ENCODE measurements at regions not wholly inside any gene's neighbourhood (a gene's known extent, or its start where the extent isn't known, plus 50 kb on each side); places are given as distances from the start of the nearest gene placed in this dataset.
"Not testable (repeated sequence)": the region's sequence is repeated elsewhere in the genome, so short reads cannot be mapped to it uniquely, and the experiment has no call there.

DNA sequence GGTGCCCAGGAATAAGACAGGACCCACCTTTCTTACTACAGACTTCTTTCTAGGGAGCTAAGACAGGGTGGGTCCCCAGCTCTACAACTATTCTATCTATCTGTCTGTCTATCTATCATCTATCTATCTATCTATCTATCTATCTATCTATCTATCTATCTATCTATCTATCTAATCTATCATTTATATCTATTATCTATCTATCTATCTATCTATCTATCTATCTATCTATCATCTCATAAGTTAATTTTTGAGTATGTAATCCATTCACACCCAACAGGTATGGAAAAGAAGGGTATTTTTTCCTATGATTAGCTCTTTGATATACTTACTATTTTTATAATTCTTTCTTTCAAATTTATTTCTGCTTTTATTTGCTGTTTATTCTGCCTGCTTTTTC lies 55.9 kb downstream of the BAMBI start:
- DNase-seq: no peak

DNA sequence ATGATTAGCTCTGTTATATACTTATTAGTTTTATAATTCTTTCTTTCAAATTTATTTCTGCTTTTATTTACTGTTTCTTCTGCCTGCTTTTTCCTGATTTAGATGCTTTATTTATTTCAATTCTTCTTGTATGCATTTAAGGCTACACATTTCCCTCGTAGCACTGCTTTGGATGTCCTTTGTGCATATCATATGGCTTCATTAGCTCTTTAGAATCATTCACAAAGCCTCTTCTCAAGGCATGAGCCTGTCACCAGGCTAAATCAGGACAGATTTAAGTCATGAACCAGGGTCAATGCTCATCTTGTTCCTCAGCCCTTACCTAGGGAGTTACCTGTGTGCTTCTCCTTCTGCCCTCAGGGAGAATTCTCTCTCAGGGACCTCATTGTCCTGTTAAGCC lies 56.3 kb downstream of the BAMBI start:
- no peak for DNase-seq

DNA sequence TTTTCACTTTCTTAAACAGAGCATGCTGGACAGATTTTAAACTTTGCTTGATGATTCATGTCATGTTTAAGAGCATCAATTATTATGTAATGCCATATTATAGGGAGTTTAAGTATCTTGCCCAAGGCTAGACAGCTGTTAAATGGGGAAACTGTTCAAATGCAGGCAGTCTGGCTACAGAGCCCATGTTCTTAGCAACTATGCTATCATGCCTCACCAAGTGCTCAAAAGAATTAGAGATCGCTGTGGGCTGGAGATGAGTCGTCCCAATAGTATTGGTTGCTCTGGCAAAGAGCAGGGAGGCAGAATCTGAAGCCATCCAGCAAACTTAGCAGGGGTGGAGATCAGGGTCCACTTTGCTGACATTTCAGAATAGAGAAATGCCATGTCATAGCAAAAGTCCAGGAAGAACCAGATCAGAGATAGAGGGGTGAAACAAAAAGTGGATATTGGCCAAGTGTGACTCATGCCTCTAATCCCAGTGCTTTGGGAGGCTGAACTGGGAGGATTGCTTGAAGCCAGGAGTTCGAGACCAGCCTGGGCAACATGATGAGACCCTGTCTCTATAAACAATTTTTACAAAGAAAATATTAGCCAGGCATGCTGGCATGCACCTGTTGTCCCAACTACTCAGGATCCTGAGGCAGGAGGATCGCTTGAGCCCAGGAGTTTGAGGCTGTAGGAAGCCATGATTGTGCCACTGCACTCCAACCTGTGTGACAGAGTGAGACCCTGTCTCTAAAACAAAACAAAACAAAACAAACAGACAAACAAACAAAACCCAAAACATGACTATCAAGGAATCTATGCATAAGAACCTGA lies 57.8 kb downstream of the BAMBI start:
- DNase-seq: no peak

DNA sequence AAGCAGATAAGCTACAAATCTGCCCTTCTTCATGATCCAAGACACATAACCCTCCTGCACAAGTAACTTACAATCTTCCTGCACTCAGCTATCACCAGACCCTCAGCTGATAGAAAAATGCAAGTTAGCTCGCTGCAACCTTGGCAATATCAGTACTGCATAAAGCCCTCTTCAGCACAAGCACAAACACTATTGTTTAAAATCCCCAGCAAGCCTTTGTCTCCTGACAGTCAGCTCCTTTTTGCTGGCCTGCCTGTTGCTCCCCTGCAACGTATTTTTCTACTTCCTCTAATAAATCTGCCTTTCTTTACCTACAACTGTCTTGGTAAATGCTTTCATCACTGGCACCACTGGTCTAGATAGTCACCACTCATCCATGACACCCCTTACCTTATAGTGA lies 59.8 kb downstream of the BAMBI start:
- DNase-seq: no peak

DNA sequence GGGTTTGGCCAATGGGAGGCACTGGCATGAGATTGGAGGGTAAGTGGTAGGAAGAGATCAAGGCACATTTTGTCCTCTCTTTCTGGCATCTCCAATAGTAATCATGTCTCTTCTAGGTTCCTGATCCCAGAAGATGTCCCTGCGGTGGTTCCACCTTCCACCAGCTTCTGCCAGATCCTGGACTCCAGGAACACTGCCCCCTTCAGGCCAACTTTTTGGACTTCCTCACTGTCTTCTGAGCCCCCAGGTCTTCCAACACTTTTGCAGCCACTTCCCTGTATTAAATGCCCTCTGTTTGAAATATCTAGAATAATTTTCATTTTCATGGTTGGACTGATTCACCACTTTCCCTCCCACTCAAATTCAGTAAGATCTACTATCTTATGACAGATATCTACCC lies 60.9 kb downstream of the BAMBI start:
- DNase-seq: peak in 1 of 2 experiments; percentile 2

DNA sequence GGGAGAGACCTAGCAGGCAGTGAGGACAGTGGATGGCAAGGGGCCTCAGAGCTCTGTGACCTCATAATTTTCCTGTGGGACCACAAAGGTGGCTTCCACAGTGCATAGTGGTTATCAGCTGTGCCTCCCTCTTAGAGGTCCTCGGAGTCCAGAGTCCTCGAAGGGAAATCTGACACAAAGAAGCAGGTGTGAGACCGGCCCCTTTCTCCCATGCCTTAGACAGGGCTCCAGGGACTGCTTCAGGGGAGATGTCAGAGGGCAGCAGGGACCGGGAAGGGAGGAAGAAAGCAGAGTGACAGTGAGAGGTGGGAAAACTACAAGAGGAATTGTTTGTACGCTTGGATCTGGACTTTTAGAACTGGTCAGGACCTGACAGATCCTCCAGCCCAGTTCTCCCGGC lies 66.3 kb downstream of the BAMBI start:
- DNase-seq: no peak

DNA sequence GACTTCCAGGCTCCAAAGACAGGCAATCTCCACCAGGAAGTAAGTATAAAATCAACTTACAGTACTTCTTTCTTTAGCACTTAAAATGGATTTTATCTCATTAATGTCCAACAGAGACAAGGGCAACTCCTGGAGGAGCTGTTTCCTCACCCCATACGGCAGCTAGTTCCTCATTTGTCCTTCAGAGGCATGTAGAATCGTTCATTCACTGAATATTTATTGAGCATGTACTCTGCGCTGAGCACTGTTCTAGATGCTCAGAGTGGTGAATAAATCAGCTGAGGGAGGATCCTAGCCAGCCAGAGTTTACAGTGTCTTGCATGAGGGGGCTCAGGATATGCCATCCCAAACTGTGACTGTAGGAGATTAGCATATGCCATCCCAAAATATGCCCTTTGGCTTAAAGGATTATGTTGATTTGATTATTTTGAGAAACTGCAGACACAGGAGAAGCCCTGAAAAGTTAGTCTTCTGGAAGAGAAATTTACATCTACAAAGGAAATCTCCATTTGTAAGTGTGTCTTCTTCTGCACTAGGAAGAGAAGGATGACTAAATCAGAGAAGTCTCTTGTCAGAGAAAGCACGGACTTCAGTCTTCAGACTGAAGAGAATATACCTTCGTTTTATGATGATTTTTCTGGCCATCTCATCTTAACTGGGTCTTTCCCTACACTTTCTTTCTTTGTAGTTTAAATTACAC lies 66.9 kb downstream of the BAMBI start:
- DNase-seq: no peak

DNA sequence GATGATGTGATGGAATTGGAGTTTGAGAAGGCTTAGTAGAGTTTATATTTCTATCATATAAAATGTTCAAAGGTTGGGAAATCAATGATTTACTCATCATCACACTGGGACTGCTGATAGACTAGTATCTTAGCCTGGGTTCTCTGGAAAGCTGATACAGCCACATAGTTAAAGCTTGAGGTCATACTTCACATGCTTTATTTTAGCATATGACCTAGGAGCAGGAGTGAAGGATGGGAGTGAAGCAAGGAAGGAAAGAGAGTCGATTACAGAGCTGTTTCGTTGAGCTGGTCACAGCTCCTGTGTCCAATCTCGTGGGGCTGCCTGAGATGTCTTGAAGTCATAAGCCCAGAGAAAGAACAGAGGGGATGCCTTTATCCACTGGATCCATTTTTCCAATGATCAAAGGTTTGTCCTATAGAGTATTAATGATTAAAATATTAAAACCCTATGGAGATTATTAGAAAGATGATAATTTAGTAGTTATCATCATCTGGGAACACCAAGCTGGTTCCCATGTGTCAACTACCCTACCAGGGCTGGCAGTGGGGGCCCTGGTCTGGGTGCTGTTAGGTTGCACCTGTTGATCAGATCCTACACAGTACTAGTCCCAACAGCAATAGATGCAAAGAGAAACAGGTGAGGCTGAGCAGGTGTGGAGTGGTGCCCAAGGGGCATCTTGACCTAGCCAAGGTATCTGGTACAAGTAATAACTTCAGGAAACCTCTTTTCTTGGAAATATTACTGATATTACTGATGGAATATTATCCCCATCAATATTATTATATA lies 77.8 kb downstream of the BAMBI start:
- DNase-seq: no peak

DNA sequence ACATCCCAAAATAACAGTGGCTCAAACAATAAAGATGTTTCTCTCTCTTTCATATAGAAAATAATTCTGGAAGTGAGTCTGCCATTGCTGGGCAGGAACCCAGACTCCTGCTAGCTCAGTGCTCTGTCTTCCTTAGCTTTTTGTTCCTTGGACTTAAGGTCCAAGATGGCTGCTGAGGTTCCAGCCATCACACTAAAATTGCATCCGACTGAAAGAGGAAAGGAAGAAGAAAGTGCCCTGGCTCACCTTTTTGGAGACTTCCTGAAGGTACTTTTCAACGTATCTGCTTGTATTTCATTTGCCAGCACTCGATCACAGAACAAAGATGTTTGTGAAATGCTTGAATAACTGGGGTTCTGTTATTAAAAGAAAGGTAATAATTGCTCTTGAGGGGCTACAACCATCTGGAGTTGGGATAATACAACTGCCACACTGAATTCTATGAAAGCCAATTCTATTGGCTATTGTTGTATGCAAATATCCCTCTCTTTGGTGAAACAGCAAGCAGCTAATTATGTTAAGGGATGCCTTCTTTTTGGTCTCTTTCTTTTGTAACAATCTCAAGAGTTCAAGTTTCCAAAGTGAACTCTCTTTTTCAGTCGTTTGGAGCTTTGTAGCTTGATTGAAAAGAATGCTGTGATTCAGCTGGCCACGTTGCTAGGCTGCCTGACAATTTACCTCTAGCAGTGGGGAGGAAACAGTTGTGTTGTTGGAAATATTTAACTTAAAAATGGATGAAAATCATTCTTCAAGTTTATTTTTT lies 83.9 kb downstream of the BAMBI start:
- DNase-seq: no peak

DNA sequence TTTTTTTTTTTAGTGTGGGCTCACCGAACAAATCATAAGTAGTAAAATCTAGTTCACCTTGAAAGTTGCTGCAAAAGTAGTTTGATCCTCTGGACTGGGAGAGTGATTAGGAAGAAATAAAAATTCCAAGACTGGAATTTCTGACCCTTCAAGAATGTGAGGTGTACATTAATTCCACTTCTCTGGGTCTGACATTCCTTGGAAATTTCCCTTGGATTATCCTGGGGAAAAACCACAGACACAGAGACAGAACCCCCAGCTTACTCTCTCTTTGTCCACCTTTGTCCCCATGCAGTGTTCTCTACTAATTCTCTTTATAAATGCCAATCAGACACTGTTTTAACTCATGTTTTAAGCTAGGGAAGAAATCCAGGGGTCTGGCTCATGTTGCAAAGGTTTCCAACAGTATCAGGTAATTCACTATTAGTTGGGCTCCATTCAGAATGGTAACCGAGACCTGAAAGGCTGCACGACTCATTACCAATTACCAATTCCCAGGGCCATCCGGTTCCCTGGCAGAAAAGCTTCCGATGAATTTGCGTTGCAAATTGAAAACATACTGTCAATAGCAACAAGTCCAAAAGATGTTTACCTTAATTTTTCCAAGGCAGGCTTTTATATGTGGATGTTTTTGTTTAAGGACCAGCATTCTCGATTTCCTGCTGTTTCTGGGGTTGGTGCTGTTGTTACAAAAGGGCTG lies 86.3 kb downstream of the BAMBI start:
- DNase-seq: peak in 1 of 2 experiments; percentile 0

DNA sequence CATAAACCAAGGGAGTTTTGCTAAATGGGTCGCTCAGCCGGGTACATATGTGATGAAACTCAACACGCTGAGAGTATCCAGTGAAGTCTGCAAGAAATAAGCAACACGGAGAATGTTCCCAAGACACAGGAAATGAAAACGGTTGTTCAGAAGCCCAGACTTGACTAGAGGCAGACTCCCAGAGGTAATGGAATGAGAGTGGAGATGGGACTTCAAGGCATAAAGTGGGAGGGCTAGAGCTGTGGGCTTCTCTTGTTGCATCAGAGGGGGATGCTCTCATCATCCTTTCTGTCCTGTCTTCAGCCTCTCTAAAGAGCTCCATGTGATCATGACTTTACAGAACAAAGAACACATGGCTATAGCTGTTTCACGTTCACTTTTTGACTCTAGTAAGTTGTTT lies 88.3 kb downstream of the BAMBI start:
- no peak for DNase-seq

DNA sequence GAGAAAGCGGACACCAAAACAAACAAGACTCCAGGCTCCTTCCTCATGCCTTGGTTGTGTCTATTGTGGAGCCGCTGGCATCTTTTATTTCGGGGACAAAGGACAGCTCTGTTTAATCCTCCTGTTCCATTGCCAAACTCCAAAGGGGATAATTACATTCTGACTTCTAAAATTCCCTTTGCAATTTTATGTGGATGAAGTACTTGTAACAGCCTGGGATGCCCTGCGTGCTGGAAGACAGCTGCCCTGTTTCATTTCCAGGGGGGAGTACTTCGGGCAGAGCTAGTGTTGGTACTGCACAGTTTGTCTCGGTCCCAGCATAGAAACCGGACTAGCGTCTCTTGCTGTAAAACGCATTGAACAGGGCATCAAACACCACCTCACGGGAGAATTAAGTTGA lies 90.9 kb downstream of the BAMBI start:
- no peak for DNase-seq

DNA sequence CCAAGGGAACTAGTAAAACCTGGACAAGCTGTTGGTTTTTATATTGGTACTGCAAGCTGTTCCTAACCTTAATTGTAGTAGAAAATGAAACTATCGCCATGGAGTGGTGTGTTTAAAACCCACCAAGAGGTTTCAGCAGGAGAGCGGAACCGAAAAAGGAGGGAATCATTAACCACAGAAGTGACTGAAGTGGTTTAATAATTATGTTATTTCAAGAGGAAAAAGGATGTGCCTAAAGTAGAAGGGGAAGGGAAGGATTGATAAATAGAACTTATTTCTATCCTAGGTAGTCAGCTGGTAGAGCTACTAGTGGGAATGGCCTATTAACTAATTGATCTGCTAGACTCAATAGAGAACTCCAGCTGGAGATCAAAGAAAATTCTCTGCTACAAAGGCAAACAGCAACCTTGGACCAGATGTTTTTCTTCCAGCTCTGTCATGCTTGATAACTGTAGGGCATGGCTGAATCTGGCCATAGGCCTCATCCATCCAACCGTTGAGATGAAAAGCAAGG lies 91.8 kb downstream of the BAMBI start:
- DNase-seq: no peak

DNA sequence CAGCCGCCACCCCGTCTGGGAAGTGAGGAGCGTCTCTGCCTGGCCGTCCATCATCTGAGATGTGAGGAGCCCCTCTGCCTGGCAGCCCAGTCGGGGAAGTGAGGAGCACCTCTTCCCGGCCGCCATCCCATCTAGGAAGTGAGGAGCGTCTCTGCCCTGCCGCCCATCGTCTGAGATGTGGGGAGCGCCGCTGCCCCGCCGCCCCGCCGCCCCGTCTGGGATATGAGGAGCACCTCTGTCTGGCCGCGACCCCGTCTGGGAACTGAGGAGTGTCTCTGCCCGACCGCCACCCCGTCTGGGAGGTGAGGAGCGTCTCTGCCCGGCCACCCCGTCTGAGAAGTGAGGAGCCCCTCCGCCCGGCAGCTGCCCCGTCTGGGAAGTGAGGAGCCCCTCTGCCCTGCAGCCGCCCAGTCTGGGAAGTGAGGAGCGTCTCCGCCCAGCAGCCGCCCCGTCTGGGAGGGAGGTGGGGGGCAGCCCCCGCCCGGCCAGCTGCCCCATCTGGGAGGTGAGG lies 94.3 kb downstream of the BAMBI start:
- not testable (repeated sequence) for DNase-seq

DNA sequence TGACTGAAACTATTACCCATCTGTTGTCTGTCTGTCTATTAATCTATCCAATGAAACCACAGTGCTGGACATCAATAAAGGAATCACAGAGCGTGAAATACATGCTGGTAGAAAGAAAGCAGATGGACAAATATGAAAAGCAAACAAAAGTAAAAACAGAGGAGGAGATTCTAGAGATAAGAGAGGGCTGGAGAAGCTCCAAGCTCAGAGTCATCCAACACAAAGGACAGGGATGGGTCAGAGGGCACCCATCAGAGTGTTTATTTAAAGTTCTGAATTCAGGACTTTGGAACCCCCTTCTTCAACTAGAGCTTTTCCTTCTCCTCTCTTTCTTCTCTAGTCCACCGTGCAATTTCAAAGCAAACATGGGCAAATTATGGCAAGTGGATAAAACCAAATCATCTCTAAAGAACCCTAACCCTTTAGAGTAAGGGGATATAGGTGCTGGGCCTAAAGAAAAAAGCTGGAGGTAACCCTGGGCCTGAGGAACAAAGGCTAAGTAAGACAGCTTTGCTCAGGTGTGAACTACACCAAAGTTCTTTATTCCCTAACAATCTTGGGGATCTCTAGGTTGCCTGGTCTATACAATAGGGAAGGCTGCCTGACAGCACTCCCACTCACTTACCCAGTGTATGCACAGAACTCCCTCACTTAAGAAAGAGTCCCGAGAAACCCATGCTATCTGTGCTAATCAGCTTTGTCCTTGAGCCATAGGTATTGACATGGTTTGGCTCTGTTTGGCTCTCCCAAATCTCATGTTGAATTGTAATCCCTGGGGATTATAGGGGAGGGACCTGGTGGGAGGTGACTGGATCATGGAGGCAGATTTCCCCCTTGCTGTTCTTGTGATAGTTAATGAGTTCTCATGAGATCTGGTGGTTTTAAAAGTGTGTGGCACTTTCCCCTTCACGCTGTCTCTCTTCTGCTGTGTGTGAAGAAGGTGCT lies 97.0 kb downstream of the BAMBI start:
- no peak for DNase-seq

DNA sequence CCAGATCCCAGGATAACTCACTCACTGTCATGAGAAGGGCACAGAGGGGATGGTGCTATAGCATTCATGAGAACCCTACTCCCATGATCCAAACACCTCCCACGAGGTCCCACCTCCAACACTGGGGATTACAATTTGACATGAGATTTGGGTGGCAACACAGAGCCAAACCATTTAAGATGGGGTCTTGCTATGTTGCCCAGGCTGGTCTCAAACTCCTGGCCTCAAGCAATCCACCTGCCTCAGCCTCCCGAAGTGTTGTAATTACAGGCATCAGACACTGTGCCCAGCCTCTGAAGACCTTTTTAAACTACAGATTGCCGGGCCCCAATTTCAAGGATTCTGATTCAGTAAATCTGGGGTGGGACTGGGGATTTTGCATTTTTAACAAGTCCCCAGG lies 98.5 kb downstream of the BAMBI start:
- DNase-seq: no peak

DNA sequence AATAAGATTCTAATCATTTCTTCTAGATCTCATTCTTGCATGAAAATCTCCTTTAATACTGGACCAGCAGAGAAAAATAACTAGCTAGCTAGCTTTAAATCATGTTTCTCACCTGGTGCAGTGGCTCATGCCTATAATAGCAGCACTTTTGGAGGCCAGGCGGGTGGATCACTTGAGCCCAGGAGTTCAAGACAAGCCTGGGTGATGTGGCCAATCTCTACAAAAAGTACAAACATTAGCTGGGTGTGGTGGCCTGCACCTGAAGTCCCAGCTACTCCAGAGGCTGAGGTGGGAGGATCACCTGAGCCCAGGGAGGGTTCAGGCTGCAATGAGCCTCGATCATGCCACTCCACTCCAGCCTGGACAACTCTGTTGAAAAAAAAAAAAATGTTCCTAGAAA lies 99.2 kb downstream of the BAMBI start:
- DNase-seq: no peak

DNA sequence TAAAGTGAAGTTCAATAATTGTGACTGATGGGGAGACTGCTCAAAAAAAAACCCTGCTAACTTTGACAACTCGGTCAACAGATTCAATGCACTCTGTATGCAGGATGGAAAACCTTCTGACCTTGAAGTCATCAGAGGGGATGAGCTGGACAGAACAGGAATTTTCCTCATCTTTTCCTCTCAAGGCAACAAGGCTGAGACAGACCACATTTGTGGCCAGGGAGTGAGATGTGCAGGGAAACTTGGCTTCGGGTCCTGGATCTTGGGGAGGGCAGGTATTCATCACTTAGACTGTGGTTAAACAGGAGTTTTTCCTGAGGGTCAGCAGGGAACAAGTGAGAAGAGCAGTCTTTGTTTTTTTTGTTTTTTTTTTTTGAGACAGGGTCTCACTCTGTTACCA lies 100.6 kb downstream of the BAMBI start:
- DNase-seq: no peak

DNA sequence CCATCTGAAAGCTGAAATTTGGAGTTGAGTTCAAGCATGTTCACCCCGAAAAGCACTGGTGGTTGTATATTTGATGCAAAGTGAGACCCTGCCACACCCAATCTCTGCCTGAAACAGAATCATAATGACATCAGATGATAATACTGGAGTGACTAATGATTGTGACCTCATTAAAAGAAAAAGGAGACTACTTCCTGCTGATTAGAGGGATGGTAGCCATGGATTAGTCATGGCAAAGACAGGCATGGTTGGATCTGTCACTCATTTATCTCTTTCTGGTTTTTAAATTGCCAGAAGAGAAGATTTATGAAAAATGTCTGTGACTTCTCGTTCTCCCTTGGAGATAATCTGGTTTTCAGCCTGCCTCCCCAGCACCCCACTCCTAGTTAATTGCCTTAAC lies 101.2 kb downstream of the BAMBI start:
- no peak for DNase-seq

DNA sequence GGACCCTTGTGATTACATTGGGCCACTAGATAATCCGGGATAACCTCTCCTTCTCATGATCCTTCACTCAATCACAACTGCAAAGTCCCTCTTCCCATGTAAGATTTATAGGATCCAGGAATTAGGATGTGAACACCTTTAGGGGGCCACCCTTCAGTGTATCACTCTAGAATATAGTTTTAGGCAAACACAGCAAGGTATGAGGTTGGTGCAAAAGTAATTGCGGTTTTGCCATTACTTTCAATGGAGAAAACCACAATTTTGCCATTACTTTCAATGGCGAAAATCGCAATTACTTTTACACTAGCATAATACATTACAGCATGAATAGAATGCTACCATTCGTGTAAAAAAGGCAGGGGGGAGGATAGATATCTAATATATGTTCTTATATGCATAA lies 104.0 kb downstream of the BAMBI start:
- no peak for DNase-seq

DNA sequence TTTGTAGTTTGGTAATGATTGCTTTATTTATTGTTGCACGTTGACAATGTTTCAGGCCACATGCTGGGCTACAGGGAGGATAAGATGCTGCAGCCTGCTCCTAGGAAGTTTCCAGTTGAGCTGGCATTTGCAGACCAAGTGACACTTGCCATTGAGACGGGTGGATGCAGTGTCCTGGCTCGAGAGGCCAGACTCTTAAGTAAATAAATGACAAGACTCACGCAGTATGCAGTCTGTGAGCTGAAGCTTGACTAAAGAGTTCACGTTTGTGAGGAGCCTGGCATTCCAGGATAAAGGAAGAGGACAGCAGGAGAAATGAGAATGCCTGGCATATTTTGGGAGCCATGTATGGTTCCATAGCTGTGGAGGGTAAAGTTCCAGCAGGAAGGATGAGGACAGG lies 105.8 kb downstream of the BAMBI start:
- no peak for DNase-seq

All from NCI-H526 (cell line).